GM21526 (cell line): ENCODE measurements at regions not wholly inside any gene's neighbourhood (a gene's known extent, or its start where the extent isn't known, plus 50 kb on each side); places are given as distances from the start of the nearest gene placed in this dataset.

Source experiments
- ATAC-seq: cut with Tn5 transposase; IDR thresholded peaks from one replicate; pipeline ENCODE4 v1.9.1; 2021; ENCODE audit warnings: moderate library complexity; ENCODE audit not compliant: unreplicated experiment, low FRiP score

- ATAC-seq = no peak
These were observed 434.4 kb upstream of the MGMT start for GRCh38 chr10:129032372-129033313.

DNA sequence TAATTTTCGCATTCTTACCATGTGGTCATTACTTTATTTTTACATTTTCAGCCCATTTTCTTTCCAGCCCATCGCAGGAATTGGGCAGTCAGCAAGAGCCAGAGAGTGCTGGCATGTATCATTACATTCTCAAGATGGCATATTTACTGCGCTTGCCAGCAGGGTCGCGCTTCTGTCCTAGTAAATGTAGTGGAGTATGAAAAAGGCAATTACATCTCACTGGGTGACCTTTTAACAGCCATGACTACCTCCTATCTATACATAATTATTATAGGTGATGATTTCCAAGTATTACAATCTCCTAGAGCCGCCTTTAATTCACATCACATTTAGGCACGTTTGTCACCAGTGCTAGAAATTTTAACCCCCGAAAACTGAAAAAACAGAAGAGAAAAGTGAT lies 433.7 kb upstream of the MGMT start:
- no peak for ATAC-seq

DNA sequence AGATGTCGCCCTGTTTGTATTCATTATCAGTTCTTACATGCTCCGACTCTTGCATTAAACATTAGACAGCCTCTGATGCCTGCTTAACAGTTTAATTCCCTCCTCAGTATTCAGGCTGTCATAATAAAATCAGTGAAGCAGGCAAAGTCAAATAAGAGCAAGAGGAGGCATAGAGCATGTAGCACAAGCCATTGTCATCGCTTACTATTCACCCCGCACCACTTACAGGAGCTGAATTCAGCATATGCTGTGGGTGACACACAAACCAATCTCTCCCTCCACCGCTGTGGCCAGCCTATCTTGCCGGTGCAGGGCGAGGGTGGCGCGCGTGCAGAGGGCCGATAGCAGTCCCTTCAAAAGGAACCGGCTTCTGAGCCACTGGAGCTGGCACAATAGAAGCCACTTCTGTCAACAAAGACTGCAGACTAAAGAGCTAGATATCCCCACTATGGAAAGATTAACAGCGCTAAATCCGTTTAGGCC lies 433.2 kb upstream of the MGMT start:
- no peak for ATAC-seq

GRCh38 chr10:129035052-129035827 lies 431.8 kb upstream of the MGMT start:
- ATAC-seq = no peak

GRCh38 chr10:129038522-129038921 lies 428.5 kb upstream of the MGMT start:
- no peak for ATAC-seq

DNA sequence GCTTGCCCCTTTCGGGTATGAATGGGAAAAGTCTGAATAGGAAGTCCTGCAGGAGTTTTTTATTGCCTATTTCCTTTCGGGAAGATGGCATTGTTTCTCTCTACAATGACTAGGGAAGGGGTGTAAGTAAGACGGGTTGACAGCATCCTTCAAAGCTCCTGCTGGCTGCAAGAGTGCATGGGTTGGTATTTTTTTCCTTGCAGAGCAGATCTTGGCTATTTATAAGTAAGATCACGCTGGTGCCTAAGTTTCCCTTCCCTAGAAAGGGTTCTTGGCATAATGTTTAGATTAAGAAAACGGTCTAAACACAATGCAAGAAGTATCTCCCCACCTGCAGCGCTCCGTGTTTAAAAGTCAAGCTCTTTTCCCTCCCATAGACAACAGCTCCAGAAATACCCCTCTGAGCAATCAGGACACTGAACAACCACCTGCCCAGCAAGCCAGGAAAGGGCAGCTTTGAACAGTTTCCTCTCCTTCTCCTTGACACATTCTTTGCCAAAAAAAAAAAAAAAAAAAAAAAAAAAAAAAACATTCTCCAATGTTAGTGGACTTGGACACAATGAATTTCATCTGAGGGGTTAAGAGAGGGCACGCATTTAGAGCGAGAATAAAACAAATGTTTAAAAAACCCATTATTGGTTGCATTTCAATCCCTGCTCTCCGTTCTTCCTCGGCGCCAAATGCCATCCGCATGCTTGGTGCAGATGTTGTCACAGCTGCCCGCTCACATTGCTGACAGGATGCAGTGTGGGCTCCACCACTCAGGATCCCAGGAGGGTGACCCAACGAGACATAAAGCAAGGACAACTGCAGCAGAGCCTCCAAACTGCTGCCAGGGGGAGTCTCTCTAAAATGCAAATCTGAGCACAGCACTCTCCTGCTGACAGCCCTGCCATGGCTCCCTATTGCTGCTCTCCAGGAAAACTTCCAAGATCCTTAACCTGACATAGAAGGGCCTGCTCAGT lies 427.4 kb upstream of the MGMT start:
- no peak for ATAC-seq

DNA sequence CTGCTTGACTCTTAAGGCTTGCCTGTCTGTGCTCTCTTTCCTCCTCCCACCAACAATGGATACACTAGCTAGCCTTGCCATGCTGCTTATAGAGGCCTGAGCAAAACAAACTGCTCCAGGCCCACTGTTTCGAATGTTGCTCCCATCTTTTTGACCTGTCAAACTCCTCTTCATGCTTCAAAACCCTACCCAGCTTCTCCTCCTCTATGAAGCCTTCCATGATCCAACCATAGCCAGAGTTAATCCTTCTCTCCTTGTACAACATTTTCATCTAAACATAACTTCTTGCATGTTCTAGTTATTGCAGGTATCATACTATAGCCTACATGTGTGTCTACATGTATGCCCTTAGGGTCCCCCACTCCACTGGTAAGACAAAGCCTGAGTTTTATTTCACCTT lies 426.7 kb upstream of the MGMT start:
- ATAC-seq = no peak

DNA sequence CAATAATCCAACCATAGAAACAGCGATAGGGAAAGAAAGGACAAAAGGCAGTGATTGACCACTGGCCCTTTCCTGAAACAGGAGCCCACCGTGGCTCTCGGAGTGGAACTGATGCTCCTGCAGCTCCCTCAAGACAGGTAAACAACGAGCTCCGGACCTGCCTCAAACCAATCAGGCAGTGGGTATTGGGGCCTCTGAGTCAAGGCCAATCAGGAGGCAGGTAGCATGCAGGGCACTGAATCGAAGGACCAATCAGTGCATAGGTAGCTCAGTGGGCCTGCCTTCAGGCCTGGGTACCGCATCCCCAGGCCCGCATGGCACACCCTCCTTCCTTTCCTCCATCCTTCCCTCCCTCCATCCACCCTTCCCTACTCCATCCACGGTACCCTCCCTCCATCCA lies 425.1 kb upstream of the MGMT start:
- ATAC-seq = no peak

DNA sequence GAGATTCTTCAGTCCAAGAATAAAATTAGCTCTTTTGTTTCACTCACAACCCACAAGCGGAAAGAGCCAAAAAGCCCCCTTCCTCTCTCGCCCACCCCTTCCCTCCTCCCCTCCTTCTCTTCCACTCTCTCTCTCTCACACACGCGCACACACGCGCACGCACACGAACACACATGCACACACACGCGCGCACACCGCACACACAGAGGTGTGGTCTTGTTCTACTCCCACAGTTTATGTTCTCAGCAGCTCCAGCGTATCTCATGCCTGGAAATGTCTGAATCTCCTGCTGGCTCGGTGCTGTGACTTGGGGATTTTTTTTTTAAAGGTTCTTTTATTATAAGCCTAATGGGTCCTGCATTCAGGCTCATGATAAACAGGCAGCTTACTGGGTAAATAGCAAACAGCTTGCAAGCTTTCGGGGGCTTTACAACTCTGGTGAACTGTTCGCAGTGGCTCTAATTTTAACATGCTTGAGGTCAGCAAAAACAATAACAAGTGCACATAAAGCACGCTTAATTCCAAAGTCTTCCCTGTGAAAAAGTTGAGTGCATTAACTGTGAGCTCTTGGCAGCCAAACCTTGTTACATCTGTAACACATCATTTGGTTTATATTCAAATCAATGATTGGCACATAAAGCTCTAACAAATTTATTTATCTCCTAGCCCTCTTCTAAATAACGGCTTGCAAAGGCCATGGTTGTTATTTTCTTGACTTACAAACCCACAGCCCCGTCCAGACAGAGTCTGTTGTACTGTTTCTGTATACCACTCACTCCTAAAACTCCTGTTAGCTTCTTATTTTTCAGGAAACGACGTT lies 424.1 kb upstream of the MGMT start:
- ATAC-seq = no peak

DNA sequence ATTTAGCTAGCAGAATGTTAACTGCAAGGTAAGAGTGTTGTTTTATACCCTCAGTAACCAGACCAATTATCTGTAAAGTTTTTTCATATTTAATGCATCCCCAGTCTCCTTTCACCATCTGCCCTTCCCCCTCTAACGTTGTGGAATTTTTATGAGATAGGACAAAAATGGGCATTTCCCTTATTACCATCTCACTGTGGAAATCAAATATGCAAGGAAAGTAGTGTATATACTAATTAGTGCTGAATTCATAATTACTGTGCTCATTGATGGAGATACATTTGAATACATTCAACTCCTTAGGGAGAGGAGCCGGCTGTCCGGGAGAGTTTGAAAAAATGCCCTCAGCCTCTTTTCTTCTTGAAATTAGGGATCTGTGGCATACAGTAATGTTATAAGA lies 423.4 kb upstream of the MGMT start:
- ATAC-seq = no peak

GRCh38 chr10:129045599-129045998 lies 421.4 kb upstream of the MGMT start:
- ATAC-seq = no peak

DNA sequence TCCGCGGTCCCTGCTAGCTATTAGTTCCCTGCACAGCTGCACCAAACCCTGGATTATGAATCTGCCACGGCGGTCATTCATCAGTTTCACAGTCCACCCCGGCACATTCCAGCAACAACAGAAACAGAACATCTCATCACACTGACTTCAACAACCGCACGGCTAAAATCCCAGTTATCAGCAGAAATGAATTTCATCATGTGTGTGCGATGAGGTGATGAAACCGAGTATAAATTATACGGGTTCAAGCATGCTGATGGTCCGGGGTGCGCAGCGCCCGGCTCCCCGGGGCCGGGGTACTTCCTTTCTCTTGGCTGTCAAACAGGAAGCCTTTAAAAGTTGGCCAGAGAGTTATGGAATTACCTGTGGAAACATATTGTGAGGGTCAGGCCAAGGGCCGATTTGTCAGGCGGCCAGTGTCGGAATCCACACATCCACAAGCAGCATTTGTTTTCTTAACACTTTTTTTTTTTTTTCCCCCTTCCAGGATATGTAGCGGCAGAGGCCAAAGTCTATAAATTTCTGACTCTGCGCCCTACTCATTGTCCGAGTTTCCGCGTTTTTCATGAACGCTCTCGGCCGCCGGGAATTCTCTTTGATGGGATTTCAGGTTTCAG lies 420.9 kb upstream of the MGMT start:
- ATAC-seq = no peak

DNA sequence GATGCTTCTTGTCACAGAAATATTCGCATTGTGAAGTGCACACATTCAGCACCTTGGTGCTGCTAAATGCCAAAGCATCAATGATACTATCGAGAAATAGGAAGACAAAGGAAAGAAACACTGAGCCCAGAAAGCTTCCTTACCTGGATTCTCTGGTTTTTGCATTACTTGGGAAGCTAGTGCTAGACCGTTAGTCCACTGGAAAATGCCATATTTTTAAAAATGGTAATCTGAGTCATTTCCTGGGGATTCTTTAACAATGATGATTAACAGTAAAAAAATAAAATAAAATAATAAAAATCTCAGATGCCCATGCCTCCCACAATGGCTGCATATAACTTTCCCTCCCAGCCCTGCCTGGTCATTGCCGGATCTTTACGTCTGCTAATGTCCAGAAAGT lies 420.1 kb upstream of the MGMT start:
- no peak for ATAC-seq

DNA sequence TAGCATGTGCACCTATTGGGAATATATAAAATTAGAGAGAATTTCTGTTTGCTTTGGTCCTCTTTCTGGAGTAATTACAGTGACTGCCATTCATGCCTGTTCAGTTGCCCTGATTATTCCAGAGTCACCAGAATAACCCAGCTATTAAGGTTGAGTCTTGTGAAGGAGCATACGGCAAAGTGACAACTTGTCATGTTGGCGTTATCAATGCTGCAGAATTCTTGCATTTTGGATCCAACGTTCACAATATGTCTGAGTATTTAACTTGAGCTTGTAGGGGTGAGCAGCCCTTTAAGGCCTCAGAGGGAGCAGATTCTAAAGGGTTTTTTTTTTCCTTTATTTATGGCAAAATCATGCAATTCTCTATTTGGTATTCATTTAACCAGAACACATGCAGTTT lies 419.4 kb upstream of the MGMT start:
- ATAC-seq = no peak

DNA sequence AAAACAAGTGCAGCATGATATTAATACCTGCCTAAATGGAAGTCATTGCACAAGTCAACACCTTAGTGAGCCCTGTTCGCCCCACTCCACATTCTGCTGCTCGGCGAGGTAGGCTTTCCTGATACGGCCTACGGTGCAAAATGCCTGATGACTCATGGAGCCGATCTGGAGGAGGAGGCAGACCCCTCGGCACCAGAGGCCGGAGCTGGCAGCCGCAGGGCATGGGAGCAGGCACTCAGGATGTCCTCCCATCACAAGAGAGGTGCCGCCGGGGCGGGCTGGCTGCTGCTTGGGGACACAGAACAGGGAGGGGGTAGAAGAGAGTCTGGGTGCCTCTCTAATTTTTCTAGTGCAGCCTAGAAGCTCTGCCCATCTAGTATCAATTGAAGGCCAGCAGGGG lies 418.5 kb upstream of the MGMT start:
- ATAC-seq = no peak

GRCh38 chr10:129049501-129049900 lies 417.5 kb upstream of the MGMT start:
- no peak for ATAC-seq

- ATAC-seq = no peak
These were observed 411.8 kb upstream of the MGMT start for GRCh38 chr10:129055225-129055624.

DNA sequence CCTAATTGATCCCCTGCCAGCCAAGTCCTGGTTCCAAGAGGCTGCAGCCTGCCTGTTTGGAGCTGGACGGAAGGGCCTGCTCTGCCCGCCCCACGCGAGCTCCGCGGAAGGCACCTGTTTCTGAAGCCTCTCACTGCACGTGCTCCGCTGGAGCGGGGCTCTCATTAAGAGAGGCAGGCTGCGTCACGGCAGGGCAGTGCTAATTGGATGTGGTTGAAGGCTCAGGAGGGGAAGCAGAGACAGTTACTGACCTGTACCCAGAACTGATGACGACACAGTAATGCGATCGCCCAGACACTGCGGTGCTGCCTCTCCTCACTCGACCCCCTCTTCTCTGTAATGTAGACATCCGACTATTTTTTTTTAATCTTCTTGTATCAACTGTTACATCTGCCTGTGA lies 411.1 kb upstream of the MGMT start:
- no peak for ATAC-seq
